NCI-H1417 (cell line): ENCODE measurements at regions not wholly inside any gene's neighbourhood (a gene's known extent, or its start where the extent isn't known, plus 50 kb on each side); places are given as distances from the start of the nearest gene placed in this dataset.
A peak's percentile ranks its signal among the peaks of the same experiment; 100 is the strongest.
"Not testable (repeated sequence)": the region's sequence is repeated elsewhere in the genome, so short reads cannot be mapped to it uniquely, and the experiment has no call there.

Experiments used
- DNase-seq, 3 experiments: peaks; one replicate each; lab custom pipeline; 2025; lab: John Stamatoyannopoulos, UW

- no peak for DNase-seq
These were observed 128.1 kb upstream of the TRPC4 start for GRCh38 chr13:37997641-37998040.

- DNase-seq, result peak; percentile 41 to 90 (median 75)
These were observed 125.5 kb upstream of the TRPC4 start for GRCh38 chr13:37995092-37995491.

- DNase-seq, result no peak
These were observed 117.2 kb upstream of the TRPC4 start for GRCh38 chr13:37986811-37987210.

DNA sequence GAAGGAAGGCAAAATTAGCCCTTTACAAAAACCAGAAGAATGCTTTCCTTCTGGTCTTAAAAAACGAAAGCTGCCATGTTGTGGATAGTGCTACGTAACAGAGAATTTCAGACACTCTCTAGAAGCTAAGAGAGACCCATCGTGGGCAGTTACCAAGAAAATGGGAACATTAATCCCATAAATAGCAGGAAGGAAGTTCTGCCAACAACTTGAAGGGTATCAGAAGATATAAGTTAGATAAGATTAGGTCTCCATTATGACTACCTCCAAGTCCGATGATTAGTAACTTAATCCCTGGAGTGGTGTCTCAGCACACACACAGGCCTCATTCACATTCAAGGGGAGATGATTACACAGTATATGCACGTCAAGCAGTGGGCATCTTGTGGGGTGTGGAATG, 115.7 kb upstream of the TRPC4 start:
- DNase-seq, result no peak

- no peak for DNase-seq
These were observed 114.8 kb upstream of the TRPC4 start for GRCh38 chr13:37984357-37984756.

- DNase-seq, result no peak
These were observed 112.4 kb upstream of the TRPC4 start for GRCh38 chr13:37981932-37982331.

DNA sequence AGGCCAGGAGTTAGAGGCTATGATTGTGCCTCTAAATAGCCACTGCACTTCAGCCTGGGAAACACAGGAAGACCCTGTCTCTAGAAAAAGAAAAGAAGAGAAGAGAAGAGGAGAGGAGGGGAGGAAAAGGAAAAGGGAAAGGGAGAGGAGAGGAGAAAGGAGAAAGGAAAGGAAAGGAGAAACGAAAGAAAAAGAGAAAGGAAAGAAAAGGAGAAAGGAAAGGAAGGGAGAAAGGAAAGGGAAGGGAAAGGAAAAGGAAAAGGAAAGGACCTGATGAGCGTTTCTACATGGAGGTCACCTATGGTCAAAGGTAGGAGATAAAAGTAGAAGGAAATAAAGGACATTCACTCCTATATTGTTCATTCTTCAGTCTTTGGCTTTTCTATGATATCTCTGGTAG, 109.1 kb upstream of the TRPC4 start:
- no peak for DNase-seq

- DNase-seq, result no peak
These were observed 99.0 kb upstream of the TRPC4 start for GRCh38 chr13:37968555-37968954.

- no peak for DNase-seq
These were observed 96.7 kb upstream of the TRPC4 start for GRCh38 chr13:37966266-37966665.

DNA sequence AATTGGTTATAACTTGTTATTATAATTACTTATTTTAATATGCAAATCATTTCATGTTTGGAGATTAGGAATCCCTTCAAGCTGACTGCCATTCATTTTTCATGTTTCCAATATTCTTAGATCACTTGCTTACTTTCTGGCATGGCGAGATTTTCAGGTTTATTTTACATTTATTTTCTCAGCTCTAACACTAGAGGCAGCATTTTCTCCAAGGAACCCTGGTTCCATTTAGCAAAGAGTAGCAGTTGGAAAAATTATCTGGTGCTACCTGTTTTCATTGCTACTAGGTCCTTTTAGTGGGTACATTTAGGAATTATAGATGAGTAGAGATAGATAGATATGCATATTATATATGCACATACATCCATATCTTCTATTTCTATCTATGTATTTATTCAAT, 90.9 kb upstream of the TRPC4 start:
- DNase-seq, result no peak

GRCh38 chr13:37959284-37959683, 89.7 kb upstream of the TRPC4 start:
- DNase-seq, result no peak

- DNase-seq, result peak in 1 of 3 experiments; percentile 13
These were observed 87.0 kb upstream of the TRPC4 start for GRCh38 chr13:37956536-37956935.

- DNase-seq, result not testable (repeated sequence)
These were observed 85.0 kb upstream of the TRPC4 start for GRCh38 chr13:37954597-37954996.

- DNase-seq, result peak in 2 of 3 experiments; percentile 4 to 37
These were observed 84.6 kb upstream of the TRPC4 start for GRCh38 chr13:37954191-37954590.

DNA sequence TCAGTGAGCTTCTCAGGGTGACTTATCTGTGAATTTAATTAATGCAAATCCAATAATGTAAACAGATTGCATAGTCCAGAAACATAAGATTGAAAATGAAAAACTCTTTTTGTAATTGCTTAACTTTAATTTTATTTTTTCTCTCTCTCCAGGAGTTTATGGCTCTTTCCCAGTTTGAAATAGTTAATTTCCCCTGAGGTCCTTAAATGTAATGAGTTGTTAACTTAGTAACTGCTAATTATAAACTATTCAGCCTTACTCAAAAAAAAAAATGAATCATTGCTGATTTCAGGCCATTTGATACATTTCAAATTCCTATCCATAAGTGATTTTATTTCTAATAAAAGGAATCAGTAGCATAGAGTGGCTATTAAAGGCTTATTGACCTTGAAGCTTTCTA, 84.1 kb upstream of the TRPC4 start:
- no peak for DNase-seq

- DNase-seq, result no peak
These were observed 80.4 kb upstream of the TRPC4 start for GRCh38 chr13:37950016-37950415.

- DNase-seq, result no peak
These were observed 78.0 kb upstream of the TRPC4 start for GRCh38 chr13:37947419-37948140.

DNA sequence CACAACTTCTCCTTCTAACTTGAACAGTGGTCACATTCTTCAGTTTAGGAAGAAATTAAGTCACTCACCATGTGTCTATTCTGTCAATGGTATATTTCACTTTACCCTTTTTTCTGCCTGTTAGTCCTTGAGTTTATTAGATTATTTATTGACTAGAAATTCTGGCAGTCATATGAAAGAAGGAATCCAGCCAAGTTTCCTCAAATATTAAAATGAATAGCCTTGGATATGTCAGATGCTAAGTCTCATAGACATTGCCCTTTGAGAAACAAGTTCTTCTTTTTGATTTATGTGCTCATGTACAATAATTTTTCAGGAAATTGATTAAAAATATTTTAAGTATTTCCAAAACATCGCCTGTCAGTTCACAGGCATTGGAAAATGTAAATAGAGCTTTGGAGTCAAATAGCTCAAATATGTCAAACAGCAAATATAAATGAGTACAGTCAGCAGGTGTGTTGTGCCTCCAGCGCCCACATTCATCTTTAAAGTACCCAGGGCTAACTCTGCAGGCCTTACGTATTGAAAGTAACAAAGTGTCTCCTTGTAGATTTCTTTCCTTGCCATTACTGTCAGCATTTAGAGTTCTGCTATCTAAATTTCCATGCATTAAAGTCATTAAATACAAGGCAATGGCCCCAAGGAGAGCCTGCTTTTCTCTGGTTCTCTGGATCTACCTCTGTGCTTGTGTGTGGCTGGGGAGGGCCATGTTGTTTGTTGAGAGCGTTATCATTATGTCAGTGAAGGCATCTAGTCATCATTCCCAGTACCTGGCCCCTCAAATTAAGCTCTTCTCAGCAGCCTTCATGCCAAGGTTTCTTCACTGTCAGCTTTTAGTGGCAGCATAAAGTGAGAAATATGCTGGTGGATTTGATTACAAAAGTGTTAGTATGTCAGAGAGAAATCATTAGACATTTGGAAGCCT, 76.3 kb upstream of the TRPC4 start:
- DNase-seq, result peak in 1 of 3 experiments; percentile 26

DNA sequence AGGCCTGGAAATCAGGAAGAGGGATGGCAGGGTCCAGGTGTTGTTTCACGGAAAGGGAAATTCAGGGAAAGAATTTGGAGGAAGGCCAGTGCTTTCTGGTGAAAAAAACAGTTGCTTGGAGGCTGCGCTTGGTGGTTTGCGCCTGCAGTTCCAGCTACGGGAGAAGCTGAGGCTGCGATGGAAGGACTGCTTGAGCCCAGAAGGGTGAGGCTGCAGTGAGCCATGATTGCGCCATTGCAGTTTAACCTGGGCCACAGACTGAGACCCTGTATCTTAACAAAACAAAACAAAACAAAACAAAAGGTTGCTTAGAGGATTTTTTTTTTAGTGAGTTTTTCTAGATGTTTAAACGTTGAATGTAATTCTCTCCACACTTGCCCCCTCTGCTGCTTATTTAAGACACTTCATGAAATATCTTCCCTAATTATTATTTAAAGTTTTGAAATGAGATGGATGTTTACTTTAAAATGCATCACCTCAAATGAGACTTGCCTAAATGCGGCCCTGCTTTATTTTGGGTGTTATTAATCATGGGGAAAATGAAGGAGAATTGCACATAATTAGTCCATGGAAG, 75.4 kb upstream of the TRPC4 start:
- DNase-seq, result peak in 1 of 3 experiments; percentile 26

- no peak for DNase-seq
These were observed 74.7 kb upstream of the TRPC4 start for GRCh38 chr13:37944081-37944868.

- DNase-seq, result no peak
These were observed 73.4 kb upstream of the TRPC4 start for GRCh38 chr13:37942929-37943328.
